Astrocyte of the cerebellum (primary cell): ENCODE measurements at regions not wholly inside any gene's neighbourhood (a gene's known extent, or its start where the extent isn't known, plus 50 kb on each side); places are given as distances from the start of the nearest gene placed in this dataset.

Source experiments
- DNase-seq: peaks from one replicate; pipeline ENCODE4 v3.0.0-alpha.2; 2011; ENCODE audit warnings: low read depth
- H3K4me3 ChIP-seq: 2 replicates; pipeline ENCODE4 v1.5.1; 2011; ENCODE audit warnings: mild to moderate bottlenecking, low read depth, low read length, moderate library complexity
- CTCF ChIP-seq: IDR thresholded peaks from 2 replicates; pipeline ENCODE4 v1.5.1; 2012; ENCODE audit warnings: low read length, low read depth, moderate library complexity, mild to moderate bottlenecking; ENCODE audit errors: missing control alignments
- in situ Hi-C: cut with HindIII; loops from 2 replicates; pipeline ENCODE4 v1.10.0; 2017; ENCODE audit warnings: low sequenced_read_pairs

GRCh38 chr2:139819273-139819796, 1039.1 kb upstream of the NXPH2 start:
- in situ Hi-C loops, result no loop called here
- no peak for DNase-seq
- no peak for TF ChIP-seq CTCF
- no peak overlapping the region for H3K4me3 ChIP-seq

GRCh38 chr2:139814458-139814857, 1034.3 kb upstream of the NXPH2 start:
- DNase-seq, result no peak
- in situ Hi-C loops, result no loop called here
- TF ChIP-seq CTCF, result no peak
- no peak overlapping the region for H3K4me3 ChIP-seq

GRCh38 chr2:139813340-139813739, 1033.2 kb upstream of the NXPH2 start:
- no peak for TF ChIP-seq CTCF
- in situ Hi-C loops, result no loop called here
- DNase-seq, result no peak
- no peak overlapping the region for H3K4me3 ChIP-seq

- TF ChIP-seq CTCF, result no peak
- in situ Hi-C loops, result no loop called here
- no peak for DNase-seq
- no peak overlapping the region for H3K4me3 ChIP-seq
Measured at GRCh38 chr2:139805441-139805840, 1025.3 kb upstream of the NXPH2 start.

- in situ Hi-C loops, result no loop called here
- no peak overlapping the region for H3K4me3 ChIP-seq
- DNase-seq, result no peak
- no peak for TF ChIP-seq CTCF
Measured at GRCh38 chr2:139798391-139798790, 1018.2 kb upstream of the NXPH2 start.

- no peak overlapping the region for H3K4me3 ChIP-seq
- DNase-seq, result peak; percentile 16
- TF ChIP-seq CTCF, result peak; percentile 9
- in situ Hi-C loops, result no loop called here
Measured at GRCh38 chr2:139790807-139791752, 1010.9 kb upstream of the NXPH2 start.
